ENCODE measurements at regions not wholly inside any gene's neighbourhood (a gene's known extent, or its start where the extent isn't known, plus 50 kb on each side); places are given as distances from the start of the nearest gene placed in this dataset.

DNA sequence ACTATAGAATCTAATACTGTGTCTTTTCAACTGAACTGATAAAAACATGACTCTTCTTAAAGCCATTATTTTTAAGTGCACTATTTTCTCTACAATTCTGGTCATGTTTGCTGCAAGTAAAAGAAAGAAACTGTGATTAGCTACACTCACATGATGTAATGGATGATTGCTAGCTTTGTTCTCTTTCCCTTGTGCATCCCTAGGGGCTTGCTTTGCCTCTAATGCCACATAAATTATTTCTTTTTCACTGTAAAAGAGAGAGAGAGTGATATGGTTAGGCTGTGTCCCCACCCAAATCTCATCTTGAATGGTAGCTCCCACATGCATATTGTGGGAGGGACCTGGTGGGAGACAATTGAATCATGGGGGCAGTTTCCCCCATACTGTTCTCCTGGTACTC is 630.2 kb upstream of the NR3C2 start:
- TF ChIP-seq ZNF70 (CRISPR knock-in tag; IDR thresholded peaks at IDR 0.05) = no peak
- TF ChIP-seq, protein P1, sequence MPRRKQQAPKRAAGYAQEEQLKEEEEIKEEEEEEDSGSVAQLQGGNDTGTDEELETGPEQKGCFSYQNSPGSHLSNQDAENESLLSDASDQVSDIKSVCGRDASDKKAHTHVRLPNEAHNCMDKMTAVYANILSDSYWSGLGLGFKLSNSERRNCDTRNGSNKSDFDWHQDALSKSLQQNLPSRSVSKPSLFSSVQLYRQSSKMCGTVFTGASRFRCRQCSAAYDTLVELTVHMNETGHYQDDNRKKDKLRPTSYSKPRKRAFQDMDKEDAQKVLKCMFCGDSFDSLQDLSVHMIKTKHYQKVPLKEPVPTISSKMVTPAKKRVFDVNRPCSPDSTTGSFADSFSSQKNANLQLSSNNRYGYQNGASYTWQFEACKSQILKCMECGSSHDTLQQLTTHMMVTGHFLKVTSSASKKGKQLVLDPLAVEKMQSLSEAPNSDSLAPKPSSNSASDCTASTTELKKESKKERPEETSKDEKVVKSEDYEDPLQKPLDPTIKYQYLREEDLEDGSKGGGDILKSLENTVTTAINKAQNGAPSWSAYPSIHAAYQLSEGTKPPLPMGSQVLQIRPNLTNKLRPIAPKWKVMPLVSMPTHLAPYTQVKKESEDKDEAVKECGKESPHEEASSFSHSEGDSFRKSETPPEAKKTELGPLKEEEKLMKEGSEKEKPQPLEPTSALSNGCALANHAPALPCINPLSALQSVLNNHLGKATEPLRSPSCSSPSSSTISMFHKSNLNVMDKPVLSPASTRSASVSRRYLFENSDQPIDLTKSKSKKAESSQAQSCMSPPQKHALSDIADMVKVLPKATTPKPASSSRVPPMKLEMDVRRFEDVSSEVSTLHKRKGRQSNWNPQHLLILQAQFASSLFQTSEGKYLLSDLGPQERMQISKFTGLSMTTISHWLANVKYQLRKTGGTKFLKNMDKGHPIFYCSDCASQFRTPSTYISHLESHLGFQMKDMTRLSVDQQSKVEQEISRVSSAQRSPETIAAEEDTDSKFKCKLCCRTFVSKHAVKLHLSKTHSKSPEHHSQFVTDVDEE (CRISPR knock-in tag; IDR thresholded peaks at IDR 0.05) = no peak
- TF ChIP-seq CSRNP3 (CRISPR knock-in tag; IDR thresholded peaks at IDR 0.05) = no peak
- no peak for TF ChIP-seq PATZ1 (CRISPR knock-in tag; IDR thresholded peaks at IDR 0.05; ENCODE audit: borderline replicate concordance)
- no peak for TF ChIP-seq ZFP30 (CRISPR knock-in tag; IDR thresholded peaks at IDR 0.05)
- TF ChIP-seq, protein P2, sequence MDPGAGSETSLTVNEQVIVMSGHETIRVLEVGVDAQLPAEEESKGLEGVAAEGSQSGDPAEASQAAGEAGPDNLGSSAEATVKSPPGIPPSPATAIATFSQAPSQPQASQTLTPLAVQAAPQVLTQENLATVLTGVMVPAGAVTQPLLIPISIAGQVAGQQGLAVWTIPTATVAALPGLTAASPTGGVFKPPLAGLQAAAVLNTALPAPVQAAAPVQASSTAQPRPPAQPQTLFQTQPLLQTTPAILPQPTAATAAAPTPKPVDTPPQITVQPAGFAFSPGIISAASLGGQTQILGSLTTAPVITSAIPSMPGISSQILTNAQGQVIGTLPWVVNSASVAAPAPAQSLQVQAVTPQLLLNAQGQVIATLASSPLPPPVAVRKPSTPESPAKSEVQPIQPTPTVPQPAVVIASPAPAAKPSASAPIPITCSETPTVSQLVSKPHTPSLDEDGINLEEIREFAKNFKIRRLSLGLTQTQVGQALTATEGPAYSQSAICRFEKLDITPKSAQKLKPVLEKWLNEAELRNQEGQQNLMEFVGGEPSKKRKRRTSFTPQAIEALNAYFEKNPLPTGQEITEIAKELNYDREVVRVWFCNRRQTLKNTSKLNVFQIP (CRISPR knock-in tag; IDR thresholded peaks at IDR 0.05; ENCODE audit: borderline replicate concordance, low read depth) = no peak
- no peak for TF ChIP-seq TCF4 (CRISPR knock-in tag; IDR thresholded peaks at IDR 0.05; ENCODE audit: borderline replicate concordance)
- no peak for TF ChIP-seq ZNF565 (CRISPR knock-in tag; conservative IDR thresholded peaks at IDR 0.05; ENCODE audit: low read depth)
- TF ChIP-seq TOX (CRISPR knock-in tag; IDR thresholded peaks at IDR 0.05; ENCODE audit: borderline replicate concordance) = no peak
